Panc1 (cell line): ENCODE measurements at regions not wholly inside any gene's neighbourhood (a gene's known extent, or its start where the extent isn't known, plus 50 kb on each side); places are given as distances from the start of the nearest gene placed in this dataset.

ENCODE experiments used
- ATAC-seq: fragments of 200-7000 bp; cut with Tn5 transposase; 2 replicates; pipeline ENCODE4 v1.9.1; 2020; ENCODE audit warnings: mild to moderate bottlenecking, moderate library complexity
- BruUV-seq: library from RNA; stranded (reverse); fragments of 400-500 nt; replicated peaks from 2 replicates; lab custom pipeline; 2021; lab: Mats Ljungman, UMichigan
- CTCF ChIA-PET: fragments of 300-600 bp; sonication (Branson Sonifier 250); formaldehyde crosslinking; loops from one replicate; lab custom pipeline; 2022; ENCODE audit warnings: antibody characterized with exemption; lab: Charles Lee
- POLR2A ChIA-PET: fragments of 300-600 bp; sonication (Branson Sonifier 250); formaldehyde crosslinking; loops from one replicate; lab custom pipeline; 2022; ENCODE audit warnings: antibody characterized with exemption; lab: Charles Lee
- DNase-seq: peaks from one replicate; pipeline ENCODE4 v3.0.0-alpha.2; 2010; ENCODE audit warnings: low read depth, low spot score
- H3K27ac ChIP-seq: 2 replicates; pipeline ENCODE4 v1.5.1; 2011; ENCODE audit warnings: mild to moderate bottlenecking, low read length, inconsistent platforms
- H3K27me3 ChIP-seq: fragments of 200-500 bp; sonication (Bioruptor generic); 2 replicates; pipeline ENCODE4 v1.6.0; 2014; ENCODE audit warnings: low read length, inconsistent platforms; ENCODE audit not compliant: control insufficient read depth, insufficient read depth
- H3K36me3 ChIP-seq: fragments of 200-500 bp; sonication (Bioruptor generic); 2 replicates; pipeline ENCODE4 v1.5.1; 2014; ENCODE audit warnings: inconsistent platforms, mild to moderate bottlenecking, low read length, moderate library complexity; ENCODE audit not compliant: control insufficient read depth, insufficient read depth
- H3K4me1 ChIP-seq: 2 replicates; pipeline ENCODE4 v1.5.1; 2011; ENCODE audit warnings: inconsistent platforms, mild to moderate bottlenecking, low read length, moderate library complexity; ENCODE audit not compliant: control insufficient read depth, insufficient read depth
- H3K4me3 ChIP-seq, 2 experiments: 2 replicates each; pipeline ENCODE4 v1.5.1; 2011 to 2012; ENCODE audit warnings: low read depth in 2 of 2, low read length in 2 of 2, mild to moderate bottlenecking in 2 of 2, inconsistent platforms in 1 of 2, moderate library complexity in 1 of 2
- H3K9me3 ChIP-seq: fragments of 200-500 bp; sonication (Bioruptor generic); 2 replicates; pipeline ENCODE4 v1.5.1; 2014; ENCODE audit warnings: low read depth, mild to moderate bottlenecking, inconsistent platforms, low read length, moderate library complexity; ENCODE audit not compliant: control insufficient read depth, insufficient read depth
- POLR2AphosphoS5 ChIP-seq: IDR thresholded peaks from 2 replicates; pipeline ENCODE4 v1.6.1; 2012; ENCODE audit warnings: mild to moderate bottlenecking, low read depth, low read length, moderate library complexity
- SIN3A ChIP-seq: IDR thresholded peaks from 2 replicates; pipeline ENCODE4 v1.6.1; 2012; ENCODE audit warnings: low read depth, mild to moderate bottlenecking, low read length, moderate library complexity, borderline replicate concordance; ENCODE audit not compliant: insufficient read depth
- TCF7L2 ChIP-seq: IDR thresholded peaks from 2 replicates; pipeline ENCODE4 v1.6.1; 2011; ENCODE audit warnings: mild to moderate bottlenecking, low read depth, low read length, inconsistent platforms
- in situ Hi-C: cut with HindIII; loops from 2 replicates; pipeline ENCODE4 v1.10.0; 2016; ENCODE audit warnings: low sequenced_read_pairs, low pct_unique_long_range_greater_than_20kb
- intact Hi-C: fragments of 100-400 bp; cut with micrococcal nuclease; formaldehyde crosslinking; loops from one replicate; pipeline ENCODE4 v1.10.0; 2022; ENCODE audit not compliant: unreplicated experiment
- TF ChIP-seq, protein P1 (sequence below): fragments of 450-650 bp; IDR thresholded peaks from 2 replicates; pipeline ENCODE4 v1.5.1; 2017; ENCODE audit warnings: mild to moderate bottlenecking
- TF ChIP-seq, protein P2 (sequence below), 2 experiments: IDR thresholded peaks; 2 replicates each; pipeline ENCODE4 v1.6.1; 2011 to 2012; ENCODE audit warnings: low read depth in 2 of 2, control low read depth in 1 of 2, low read length in 1 of 2, mild to moderate bottlenecking in 1 of 2, moderate library complexity in 1 of 2; ENCODE audit not compliant: insufficient read depth in 1 of 2

DNA sequence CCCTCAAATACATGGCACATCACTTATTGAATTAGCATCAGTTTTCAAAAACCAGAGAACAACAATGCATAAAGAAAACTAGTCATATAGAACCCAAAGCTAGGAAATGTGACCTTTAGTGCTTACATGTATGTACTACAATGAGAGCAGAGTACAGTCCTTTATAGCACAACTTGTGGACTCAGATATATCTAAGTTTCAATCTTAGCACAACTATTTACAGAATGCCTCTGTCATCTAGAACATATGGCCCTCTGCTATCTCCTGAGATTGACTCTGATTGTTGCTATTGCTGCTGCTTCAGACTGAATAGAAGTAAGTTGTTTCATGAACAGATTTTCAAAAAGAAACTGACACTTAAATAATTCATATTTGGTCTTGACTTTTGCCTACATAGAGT lies 1536.2 kb downstream of the EFNA5 start:
- Histone ChIP-seq H3K36me3 (no peaks in the 10 kb centered on the region), H3K27me3 (no peaks in the 10 kb centered on the region), H3K4me3 (no peak overlapping the region), H3K9me3 (no peaks in the 10 kb centered on the region), H3K27ac (no peak overlapping the region), H3K4me1 (no peaks in the 10 kb centered on the region)
- intact Hi-C loops = no loop called here
- POLR2A ChIA-PET = no interaction called here
- ATAC-seq (no peak), DNase-seq (no peak)
- in situ Hi-C loops = no loop called here
- BruUV-seq = no TSS peak
- TF ChIP-seq POLR2AphosphoS5 (no peak), SIN3A (no peak), TCF7L2 (no peak)
- TF ChIP-seq, protein P1, sequence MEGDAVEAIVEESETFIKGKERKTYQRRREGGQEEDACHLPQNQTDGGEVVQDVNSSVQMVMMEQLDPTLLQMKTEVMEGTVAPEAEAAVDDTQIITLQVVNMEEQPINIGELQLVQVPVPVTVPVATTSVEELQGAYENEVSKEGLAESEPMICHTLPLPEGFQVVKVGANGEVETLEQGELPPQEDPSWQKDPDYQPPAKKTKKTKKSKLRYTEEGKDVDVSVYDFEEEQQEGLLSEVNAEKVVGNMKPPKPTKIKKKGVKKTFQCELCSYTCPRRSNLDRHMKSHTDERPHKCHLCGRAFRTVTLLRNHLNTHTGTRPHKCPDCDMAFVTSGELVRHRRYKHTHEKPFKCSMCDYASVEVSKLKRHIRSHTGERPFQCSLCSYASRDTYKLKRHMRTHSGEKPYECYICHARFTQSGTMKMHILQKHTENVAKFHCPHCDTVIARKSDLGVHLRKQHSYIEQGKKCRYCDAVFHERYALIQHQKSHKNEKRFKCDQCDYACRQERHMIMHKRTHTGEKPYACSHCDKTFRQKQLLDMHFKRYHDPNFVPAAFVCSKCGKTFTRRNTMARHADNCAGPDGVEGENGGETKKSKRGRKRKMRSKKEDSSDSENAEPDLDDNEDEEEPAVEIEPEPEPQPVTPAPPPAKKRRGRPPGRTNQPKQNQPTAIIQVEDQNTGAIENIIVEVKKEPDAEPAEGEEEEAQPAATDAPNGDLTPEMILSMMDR = no peak
- TF ChIP-seq, protein P2, sequence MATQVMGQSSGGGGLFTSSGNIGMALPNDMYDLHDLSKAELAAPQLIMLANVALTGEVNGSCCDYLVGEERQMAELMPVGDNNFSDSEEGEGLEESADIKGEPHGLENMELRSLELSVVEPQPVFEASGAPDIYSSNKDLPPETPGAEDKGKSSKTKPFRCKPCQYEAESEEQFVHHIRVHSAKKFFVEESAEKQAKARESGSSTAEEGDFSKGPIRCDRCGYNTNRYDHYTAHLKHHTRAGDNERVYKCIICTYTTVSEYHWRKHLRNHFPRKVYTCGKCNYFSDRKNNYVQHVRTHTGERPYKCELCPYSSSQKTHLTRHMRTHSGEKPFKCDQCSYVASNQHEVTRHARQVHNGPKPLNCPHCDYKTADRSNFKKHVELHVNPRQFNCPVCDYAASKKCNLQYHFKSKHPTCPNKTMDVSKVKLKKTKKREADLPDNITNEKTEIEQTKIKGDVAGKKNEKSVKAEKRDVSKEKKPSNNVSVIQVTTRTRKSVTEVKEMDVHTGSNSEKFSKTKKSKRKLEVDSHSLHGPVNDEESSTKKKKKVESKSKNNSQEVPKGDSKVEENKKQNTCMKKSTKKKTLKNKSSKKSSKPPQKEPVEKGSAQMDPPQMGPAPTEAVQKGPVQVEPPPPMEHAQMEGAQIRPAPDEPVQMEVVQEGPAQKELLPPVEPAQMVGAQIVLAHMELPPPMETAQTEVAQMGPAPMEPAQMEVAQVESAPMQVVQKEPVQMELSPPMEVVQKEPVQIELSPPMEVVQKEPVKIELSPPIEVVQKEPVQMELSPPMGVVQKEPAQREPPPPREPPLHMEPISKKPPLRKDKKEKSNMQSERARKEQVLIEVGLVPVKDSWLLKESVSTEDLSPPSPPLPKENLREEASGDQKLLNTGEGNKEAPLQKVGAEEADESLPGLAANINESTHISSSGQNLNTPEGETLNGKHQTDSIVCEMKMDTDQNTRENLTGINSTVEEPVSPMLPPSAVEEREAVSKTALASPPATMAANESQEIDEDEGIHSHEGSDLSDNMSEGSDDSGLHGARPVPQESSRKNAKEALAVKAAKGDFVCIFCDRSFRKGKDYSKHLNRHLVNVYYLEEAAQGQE (IDR thresholded peaks at IDR 0.05; ENCODE audit: insufficient read depth in 1 of 2, low read depth in 2 of 2, low read length in 1 of 2) = no peak
- CTCF ChIA-PET = no interaction called here

DNA sequence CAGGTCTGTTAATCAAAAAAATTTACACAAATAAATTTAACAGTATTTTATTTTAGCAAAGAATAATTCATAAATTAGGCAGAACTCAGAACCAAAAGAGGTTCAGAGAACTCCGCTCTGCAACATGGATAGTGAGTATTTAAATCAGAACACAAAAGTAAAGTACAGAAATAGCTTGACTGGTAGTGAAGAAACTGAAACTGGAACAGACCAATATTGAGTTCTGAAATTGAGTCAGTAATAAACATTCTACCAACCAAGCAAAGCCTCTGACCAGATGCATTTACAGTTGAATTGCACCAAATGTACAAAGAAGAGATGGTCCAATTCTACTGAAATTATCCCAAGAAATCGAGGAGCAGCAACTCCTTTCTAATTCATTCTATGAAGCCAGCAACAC lies 1542.8 kb downstream of the EFNA5 start:
- Histone ChIP-seq H3K27ac (no peak overlapping the region), H3K9me3 (no peaks in the 10 kb centered on the region), H3K4me1 (no peaks in the 10 kb centered on the region), H3K36me3 (no peaks in the 10 kb centered on the region), H3K27me3 (no peaks in the 10 kb centered on the region), H3K4me3 (no peak overlapping the region)
- CTCF ChIA-PET = no interaction called here
- intact Hi-C loops (no loop called here), in situ Hi-C loops (no loop called here)
- POLR2A ChIA-PET = no interaction called here
- ATAC-seq (no peak), DNase-seq (no peak)
- BruUV-seq = no TSS peak
- TF ChIP-seq, protein P1 = no peak
- TF ChIP-seq POLR2AphosphoS5 = no peak
- TF ChIP-seq SIN3A = no peak
- TF ChIP-seq, protein P2 (IDR thresholded peaks at IDR 0.05; ENCODE audit: insufficient read depth in 1 of 2, low read depth in 2 of 2, low read length in 1 of 2) = no peak
- no peak for TF ChIP-seq TCF7L2
